ENCODE measurements at regions not wholly inside any gene's neighbourhood (a gene's known extent, or its start where the extent isn't known, plus 50 kb on each side); places are given as distances from the start of the nearest gene placed in this dataset.

DNA sequence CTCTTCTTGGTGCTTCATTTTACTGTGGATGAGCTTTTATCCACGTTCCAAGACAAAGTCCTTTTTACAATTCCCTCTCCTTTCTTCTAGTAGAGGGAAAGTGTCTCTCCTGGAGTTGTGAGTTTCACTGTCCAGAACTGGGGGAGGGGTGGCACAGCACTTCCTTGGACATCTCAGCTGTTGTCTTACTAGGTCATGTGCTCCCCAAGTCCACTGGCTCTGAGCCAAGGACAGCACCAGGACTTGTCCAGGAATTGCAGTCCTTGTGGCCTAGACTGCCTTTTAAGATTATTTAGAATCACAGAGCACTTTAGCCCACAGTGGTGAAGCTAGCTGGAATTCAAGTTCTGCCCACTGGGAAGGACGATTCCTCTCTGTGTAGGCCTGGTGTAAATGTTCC is 700.2 kb upstream of the PTPRD start:
- TF ChIP-seq, protein P1, sequence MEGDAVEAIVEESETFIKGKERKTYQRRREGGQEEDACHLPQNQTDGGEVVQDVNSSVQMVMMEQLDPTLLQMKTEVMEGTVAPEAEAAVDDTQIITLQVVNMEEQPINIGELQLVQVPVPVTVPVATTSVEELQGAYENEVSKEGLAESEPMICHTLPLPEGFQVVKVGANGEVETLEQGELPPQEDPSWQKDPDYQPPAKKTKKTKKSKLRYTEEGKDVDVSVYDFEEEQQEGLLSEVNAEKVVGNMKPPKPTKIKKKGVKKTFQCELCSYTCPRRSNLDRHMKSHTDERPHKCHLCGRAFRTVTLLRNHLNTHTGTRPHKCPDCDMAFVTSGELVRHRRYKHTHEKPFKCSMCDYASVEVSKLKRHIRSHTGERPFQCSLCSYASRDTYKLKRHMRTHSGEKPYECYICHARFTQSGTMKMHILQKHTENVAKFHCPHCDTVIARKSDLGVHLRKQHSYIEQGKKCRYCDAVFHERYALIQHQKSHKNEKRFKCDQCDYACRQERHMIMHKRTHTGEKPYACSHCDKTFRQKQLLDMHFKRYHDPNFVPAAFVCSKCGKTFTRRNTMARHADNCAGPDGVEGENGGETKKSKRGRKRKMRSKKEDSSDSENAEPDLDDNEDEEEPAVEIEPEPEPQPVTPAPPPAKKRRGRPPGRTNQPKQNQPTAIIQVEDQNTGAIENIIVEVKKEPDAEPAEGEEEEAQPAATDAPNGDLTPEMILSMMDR (IDR thresholded peaks at IDR 0.05): no peak
- no peak for TF ChIP-seq POLR2A (IDR thresholded peaks at IDR 0.05)

Measured in heart left ventricle (tissue), 13 donors.